ENCODE measurements at regions not wholly inside any gene's neighbourhood (a gene's known extent, or its start where the extent isn't known, plus 50 kb on each side); places are given as distances from the start of the nearest gene placed in this dataset.

GRCh38 chr4:74638001-74638400 is 156.3 kb downstream of the BTC start:
- Mint-ChIP-seq H3K4me1 (ENCODE audit: unreplicated experiment) (no peaks in the 10 kb centered on the region), H3K36me3 (ENCODE audit: low read depth, unreplicated experiment) (no peaks in the 10 kb centered on the region), H3K9me3 (ENCODE audit: unreplicated experiment) (no peaks in the 10 kb centered on the region), H3K4me3 (ENCODE audit: unreplicated experiment) (no peak overlapping the region), H3K27ac (ENCODE audit: unreplicated experiment) (no peak overlapping the region), H3K27me3 (ENCODE audit: unreplicated experiment) (no peaks in the 10 kb centered on the region)
- no peak for DNase-seq (ENCODE audit: low spot score)
- no peak for TF ChIP-seq CTCF (IDR thresholded peaks at IDR 0.05; ENCODE audit: unreplicated experiment)

- Mint-ChIP-seq H3K27me3 (ENCODE audit: unreplicated experiment) (no peaks in the 10 kb centered on the region), H3K9me3 (ENCODE audit: unreplicated experiment) (no peaks in the 10 kb centered on the region), H3K4me3 (ENCODE audit: unreplicated experiment) (no peak overlapping the region), H3K27ac (ENCODE audit: unreplicated experiment) (no peak overlapping the region), H3K36me3 (ENCODE audit: low read depth, unreplicated experiment) (no peaks in the 10 kb centered on the region), H3K4me1 (ENCODE audit: unreplicated experiment) (no peaks in the 10 kb centered on the region)
- no peak for TF ChIP-seq CTCF (IDR thresholded peaks at IDR 0.05; ENCODE audit: unreplicated experiment)
- no peak for DNase-seq (ENCODE audit: low spot score)
These were observed 155.6 kb downstream of the BTC start for GRCh38 chr4:74638689-74639088.

- Mint-ChIP-seq H3K27ac (ENCODE audit: unreplicated experiment) (no peak overlapping the region), H3K36me3 (ENCODE audit: low read depth, unreplicated experiment) (no peaks in the 10 kb centered on the region), H3K4me1 (ENCODE audit: unreplicated experiment) (no peaks in the 10 kb centered on the region), H3K9me3 (ENCODE audit: unreplicated experiment) (no peaks in the 10 kb centered on the region), H3K4me3 (ENCODE audit: unreplicated experiment) (no peak overlapping the region), H3K27me3 (ENCODE audit: unreplicated experiment) (no peaks in the 10 kb centered on the region)
- TF ChIP-seq CTCF (IDR thresholded peaks at IDR 0.05; ENCODE audit: unreplicated experiment): no peak
- no peak for DNase-seq (ENCODE audit: low spot score)
These were observed 154.0 kb downstream of the BTC start for GRCh38 chr4:74640111-74640903.

- DNase-seq (ENCODE audit: low spot score): no peak
- no peak for TF ChIP-seq CTCF (IDR thresholded peaks at IDR 0.05; ENCODE audit: unreplicated experiment)
- no peaks in the 10 kb centered on the region for H3K4me1 Mint-ChIP-seq (ENCODE audit: unreplicated experiment)
- H3K4me3 Mint-ChIP-seq (ENCODE audit: unreplicated experiment): no peak overlapping the region
- H3K27me3 Mint-ChIP-seq (ENCODE audit: unreplicated experiment): no peaks in the 10 kb centered on the region
- H3K27ac Mint-ChIP-seq (ENCODE audit: unreplicated experiment): no peak overlapping the region
- no peaks in the 10 kb centered on the region for H3K36me3 Mint-ChIP-seq (ENCODE audit: low read depth, unreplicated experiment)
- H3K9me3 Mint-ChIP-seq (ENCODE audit: unreplicated experiment): no peaks in the 10 kb centered on the region
These were observed 152.3 kb downstream of the BTC start for GRCh38 chr4:74642006-74642405.

- Mint-ChIP-seq H3K36me3 (ENCODE audit: low read depth, unreplicated experiment) (no peaks in the 10 kb centered on the region), H3K27me3 (ENCODE audit: unreplicated experiment) (no peaks in the 10 kb centered on the region), H3K4me3 (ENCODE audit: unreplicated experiment) (no peak overlapping the region), H3K4me1 (ENCODE audit: unreplicated experiment) (no peaks in the 10 kb centered on the region), H3K9me3 (ENCODE audit: unreplicated experiment) (no peaks in the 10 kb centered on the region), H3K27ac (ENCODE audit: unreplicated experiment) (no peak overlapping the region)
- no peak for TF ChIP-seq CTCF (IDR thresholded peaks at IDR 0.05; ENCODE audit: unreplicated experiment)
- DNase-seq (ENCODE audit: low spot score): no peak
These were observed 145.1 kb downstream of the BTC start for GRCh38 chr4:74649193-74649592.

All from endothelial cell (in vitro differentiated cells).